Hepatocyte (in vitro differentiated cells): ENCODE measurements at regions not wholly inside any gene's neighbourhood (a gene's known extent, or its start where the extent isn't known, plus 50 kb on each side); places are given as distances from the start of the nearest gene placed in this dataset.

ENCODE experiments used
- DNase-seq: peaks from one replicate; pipeline ENCODE4 v3.0.0-alpha.2; 2016; ENCODE audit warnings: low spot score
- H2AFZ ChIP-seq: fragments of 200-600 bp; sonication (generic); 2 replicates; pipeline ENCODE4 v1.6.0; 2016; ENCODE audit warnings: antibody characterized with exemption, mild to moderate bottlenecking
- H3K27ac ChIP-seq: fragments of 200-600 bp; sonication (generic); 2 replicates; pipeline ENCODE4 v1.5.1; 2016; ENCODE audit warnings: mild to moderate bottlenecking
- H3K27me3 ChIP-seq: fragments of 200-600 bp; sonication (generic); 2 replicates; pipeline ENCODE4 v1.6.1; 2016
- H3K36me3 ChIP-seq: fragments of 200-600 bp; sonication (generic); replicated peaks from 2 replicates; pipeline ENCODE4 v1.5.1; 2016; ENCODE audit warnings: low read depth; ENCODE audit not compliant: insufficient read depth
- H3K4me1 ChIP-seq: fragments of 200-600 bp; sonication (generic); 2 replicates; pipeline ENCODE4 v1.5.1; 2016; ENCODE audit warnings: mild to moderate bottlenecking, moderate library complexity; ENCODE audit not compliant: insufficient read depth
- H3K4me2 ChIP-seq: fragments of 200-600 bp; sonication (generic); 2 replicates; pipeline ENCODE4 v1.6.0; 2016
- H3K4me3 ChIP-seq: fragments of 200-600 bp; sonication (generic); 2 replicates; pipeline ENCODE4 v1.5.1; 2016; ENCODE audit warnings: mild to moderate bottlenecking
- H3K79me2 ChIP-seq: fragments of 200-600 bp; sonication (generic); 2 replicates; pipeline ENCODE4 v1.6.0; 2017; ENCODE audit warnings: mild to moderate bottlenecking
- H3K9me2 ChIP-seq: fragments of 200-600 bp; sonication (generic); replicated peaks from 2 replicates; pipeline ENCODE4 v1.6.0; 2017; ENCODE audit warnings: mild to moderate bottlenecking; ENCODE audit not compliant: insufficient read depth
- H3K9me3 ChIP-seq: fragments of 200-600 bp; sonication (generic); 2 replicates; pipeline ENCODE4 v1.5.1; 2016; ENCODE audit warnings: low read depth, mild to moderate bottlenecking
- H4K20me1 ChIP-seq: fragments of 200-600 bp; sonication (generic); 2 replicates; pipeline ENCODE4 v1.6.0; 2016; ENCODE audit warnings: mild to moderate bottlenecking; ENCODE audit not compliant: insufficient read depth, poor library complexity, severe bottlenecking
- CTCF ChIP-seq: fragments of 200-600 bp; sonication (generic); IDR thresholded peaks from 2 replicates; pipeline ENCODE4 v1.5.1; 2016; ENCODE audit warnings: antibody characterized with exemption, mild to moderate bottlenecking; ENCODE audit not compliant: poor library complexity
- EZH2 ChIP-seq: fragments of 200-600 bp; sonication (generic); IDR thresholded peaks from 2 replicates; pipeline ENCODE4 v1.6.1; 2016; ENCODE audit warnings: antibody characterized with exemption, mild to moderate bottlenecking, borderline replicate concordance
- EZH2phosphoT487 ChIP-seq: fragments of 200-600 bp; sonication (generic); IDR thresholded peaks from one replicate; pipeline ENCODE4 v1.6.1; 2018; ENCODE audit warnings: antibody characterized with exemption, mild to moderate bottlenecking, low read depth, moderate library complexity; ENCODE audit not compliant: unreplicated experiment, severe bottlenecking
- WGBS: methylation state at CpG from one replicate; pipeline ENCODE4 v1.1.6; 2016; ENCODE audit warnings: low lambda C conversion rate; ENCODE audit errors: missing lambda C conversion rate; 5-methylcytosine and 5-hydroxymethylcytosine counted together

- Histone ChIP-seq H4K20me1 (no peaks in the 10 kb centered on the region), H2AFZ (no peak overlapping the region), H3K79me2 (no peaks in the 10 kb centered on the region), H3K4me2 (no peak overlapping the region), H3K4me3 (no peak overlapping the region), H3K9me2 (no peaks in the 10 kb centered on the region), H3K27me3 (no peaks in the 10 kb centered on the region), H3K4me1 (no peaks in the 10 kb centered on the region), H3K9me3 (no peaks in the 10 kb centered on the region), H3K27ac (no peak overlapping the region), H3K36me3 (no peaks in the 10 kb centered on the region)
- no peak for DNase-seq
- TF ChIP-seq EZH2phosphoT487, result no peak
- no peak for TF ChIP-seq EZH2
- TF ChIP-seq CTCF, result no peak
Measured at GRCh38 chr1:199705825-199706224, 321.7 kb upstream of the NR5A2 start.

- H3K27ac ChIP-seq, result no peak overlapping the region
- 95% methylated on average over 5 of the region's 5 CpGs for WGBS
- TF ChIP-seq EZH2phosphoT487 (no peak), EZH2 (no peak), CTCF (no peak)
- no peaks in the 10 kb centered on the region for H3K4me1 ChIP-seq
- H3K4me3 ChIP-seq, result no peak overlapping the region
- no peak for DNase-seq
- no peaks in the 10 kb centered on the region for H3K36me3 ChIP-seq
- H3K9me3 ChIP-seq, result no peaks in the 10 kb centered on the region
- no peaks in the 10 kb centered on the region for H3K27me3 ChIP-seq
- no peak overlapping the region for H2AFZ ChIP-seq
- H3K79me2 ChIP-seq, result no peaks in the 10 kb centered on the region
- H3K4me2 ChIP-seq, result no peak overlapping the region
- no peaks in the 10 kb centered on the region for H3K9me2 ChIP-seq
- no peaks in the 10 kb centered on the region for H4K20me1 ChIP-seq
Measured at GRCh38 chr1:199706826-199707606, 320.5 kb upstream of the NR5A2 start.

GRCh38 chr1:199710974-199711373, 316.5 kb upstream of the NR5A2 start:
- Histone ChIP-seq H3K4me1 (no peaks in the 10 kb centered on the region), H4K20me1 (no peaks in the 10 kb centered on the region), H3K4me2 (no peak overlapping the region), H3K27ac (no peak overlapping the region), H3K36me3 (no peaks in the 10 kb centered on the region), H3K27me3 (no peaks in the 10 kb centered on the region), H2AFZ (no peak overlapping the region), H3K9me3 (no peaks in the 10 kb centered on the region), H3K79me2 (no peaks in the 10 kb centered on the region), H3K9me2 (no peaks in the 10 kb centered on the region), H3K4me3 (no peak overlapping the region)
- no peak for DNase-seq
- TF ChIP-seq EZH2phosphoT487 (no peak), CTCF (no peak), EZH2 (no peak)
- 87% methylated on average over 2 of the region's 2 CpGs for WGBS
